Chondrocyte (in vitro differentiated cells): ENCODE measurements at regions not wholly inside any gene's neighbourhood (a gene's known extent, or its start where the extent isn't known, plus 50 kb on each side); places are given as distances from the start of the nearest gene placed in this dataset.
A peak's percentile ranks its signal among the peaks of the same experiment; 100 is the strongest.
"Not testable (repeated sequence)": the region's sequence is repeated elsewhere in the genome, so short reads cannot be mapped to it uniquely, and the experiment has no call there.

Source experiments
- DNase-seq: peaks from one replicate; pipeline ENCODE4 v3.0.0; 2021; ENCODE audit warnings: mixed read lengths, low spot score
- H3K27ac Mint-ChIP-seq: one replicate; pipeline ENCODE4 v1.8.0; 2021; ENCODE audit warnings: mild to moderate bottlenecking, moderate library complexity, mixed read lengths; ENCODE audit not compliant: unreplicated experiment
- H3K27me3 Mint-ChIP-seq: 2 replicates; pipeline ENCODE4 v1.8.0; 2021; ENCODE audit warnings: low read depth, mixed read lengths
- H3K36me3 Mint-ChIP-seq: 2 replicates; pipeline ENCODE4 v1.8.0; 2021; ENCODE audit warnings: low read depth, mixed read lengths
- H3K4me1 Mint-ChIP-seq: 2 replicates; pipeline ENCODE4 v1.8.0; 2021; ENCODE audit warnings: low read depth, mild to moderate bottlenecking, mixed read lengths
- H3K4me3 Mint-ChIP-seq: one replicate; pipeline ENCODE4 v1.8.0; 2021; ENCODE audit warnings: mild to moderate bottlenecking, moderate library complexity, mixed read lengths; ENCODE audit not compliant: unreplicated experiment
- H3K9me3 Mint-ChIP-seq: 2 replicates; pipeline ENCODE4 v1.8.0; 2021; ENCODE audit warnings: low read depth, mixed read lengths
- CTCF ChIP-seq: fragments of 200-600 bp; sonication (generic); IDR thresholded peaks from 2 replicates; pipeline ENCODE4 v1.5.0; 2021; ENCODE audit warnings: antibody characterized with exemption, mild to moderate bottlenecking, moderate library complexity

GRCh38 chr6:76876922-76877553 is 586.3 kb downstream of the HTR1B start:
- DNase-seq: no peak
- Mint-ChIP-seq H3K9me3 (peaks cover 29% of the 10 kb centered on the region), H3K27me3 (peaks cover 11% of the 10 kb centered on the region), H3K4me3 (peak overlapping the region; percentile 81), H3K4me1 (peaks cover 4% of the 10 kb centered on the region), H3K36me3 (peaks cover 6% of the 10 kb centered on the region), H3K27ac (no peak overlapping the region)
- TF ChIP-seq CTCF: peak; percentile 80

DNA sequence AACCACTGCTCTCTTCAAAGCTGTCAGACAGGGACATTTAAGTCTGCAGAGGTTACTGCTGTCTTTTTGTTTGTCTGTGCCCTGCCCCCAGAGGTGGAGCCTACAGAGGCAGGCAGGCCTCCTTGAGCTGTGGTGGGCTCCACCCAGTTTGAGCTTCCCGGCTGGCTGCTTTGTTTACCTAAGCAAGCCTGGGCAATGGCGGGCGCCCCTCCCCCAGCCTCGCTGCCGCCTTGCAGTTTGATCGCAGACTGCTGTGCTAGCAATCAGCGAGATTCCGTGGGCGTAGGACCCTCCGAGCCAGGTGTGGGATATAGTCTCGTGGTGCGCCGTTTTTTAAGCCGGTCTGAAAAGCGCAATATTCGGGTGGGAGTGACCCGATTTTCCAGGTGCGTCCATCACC is 586.9 kb downstream of the HTR1B start:
- H3K27ac Mint-ChIP-seq, DNase-seq, H3K36me3 Mint-ChIP-seq, H3K4me1 Mint-ChIP-seq: not testable (repeated sequence)
- Mint-ChIP-seq H3K9me3 (peaks cover 28% of the 10 kb centered on the region), H3K4me3 (peak overlapping the region; percentile 81), H3K27me3 (peaks cover 11% of the 10 kb centered on the region)

DNA sequence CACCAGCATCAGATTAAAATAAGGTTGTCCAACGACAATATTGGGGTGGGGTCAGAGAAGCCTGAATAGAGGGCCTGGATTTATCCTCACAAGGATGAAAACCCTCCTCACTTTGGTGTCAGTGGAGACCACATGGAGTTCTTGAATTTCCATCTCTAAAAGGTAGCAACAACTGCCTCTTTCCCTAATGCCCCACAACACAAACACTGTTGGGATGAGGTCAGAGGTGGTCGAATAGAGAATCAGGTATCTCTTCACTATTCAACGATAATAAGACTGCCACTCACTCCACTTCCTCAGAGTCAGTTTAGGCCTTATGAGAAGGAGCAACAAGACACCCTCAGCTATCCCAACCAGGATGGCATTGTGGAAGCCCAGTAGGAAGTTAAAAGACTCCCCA is 596.1 kb downstream of the HTR1B start:
- Mint-ChIP-seq H3K4me1 (peaks cover 2% of the 10 kb centered on the region), H3K36me3 (no peaks in the 10 kb centered on the region), H3K27me3 (peaks cover 2% of the 10 kb centered on the region), H3K27ac (no peak overlapping the region), H3K9me3 (peaks cover 1% of the 10 kb centered on the region), H3K4me3 (no peak overlapping the region)
- no peak for DNase-seq
- TF ChIP-seq CTCF: no peak

DNA sequence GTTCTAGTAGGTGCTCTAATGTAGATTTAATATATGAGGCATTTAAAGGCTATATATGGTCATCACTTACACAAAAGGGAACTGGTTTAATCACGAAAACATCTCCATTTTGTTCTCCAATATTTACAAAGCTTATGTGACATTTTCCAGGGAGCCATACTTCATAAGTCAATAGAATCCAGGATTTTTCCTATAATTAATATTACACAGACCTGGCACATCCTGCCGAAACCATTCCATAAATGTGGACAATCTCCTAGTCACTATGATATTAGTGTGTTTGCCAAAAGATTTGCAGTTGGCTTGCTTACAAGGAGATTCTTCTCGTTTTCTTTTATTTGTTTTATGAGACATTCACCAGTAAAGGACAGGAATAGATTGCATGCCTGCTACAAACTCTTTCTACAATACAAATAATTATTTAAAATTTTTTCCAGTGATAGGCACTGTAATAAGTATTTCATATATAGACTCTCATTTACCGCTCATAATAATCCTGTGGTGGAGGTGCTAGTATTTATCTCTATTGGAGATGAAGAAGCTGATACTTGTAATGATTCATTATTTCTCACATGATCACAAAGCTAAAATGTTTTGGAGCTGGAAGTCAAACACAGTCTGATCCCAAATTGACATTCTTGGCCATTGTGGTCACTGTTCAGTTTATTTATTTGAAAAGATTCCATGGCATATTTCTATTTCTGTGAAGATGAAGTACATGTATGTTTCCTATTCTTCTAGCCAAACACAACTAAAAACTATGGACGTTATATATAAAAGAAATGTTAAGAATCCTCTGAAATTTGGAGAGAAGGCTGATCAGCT is 597.0 kb downstream of the HTR1B start:
- peaks cover 2% of the 10 kb centered on the region for H3K4me1 Mint-ChIP-seq
- no peaks in the 10 kb centered on the region for H3K36me3 Mint-ChIP-seq
- no peaks in the 10 kb centered on the region for H3K9me3 Mint-ChIP-seq
- H3K27me3 Mint-ChIP-seq: peaks cover 2% of the 10 kb centered on the region
- no peak for TF ChIP-seq CTCF
- peak overlapping the region; percentile 5 for H3K27ac Mint-ChIP-seq
- H3K4me3 Mint-ChIP-seq: no peak overlapping the region
- DNase-seq: no peak

GRCh38 chr6:76862936-76863335 is 600.4 kb downstream of the HTR1B start:
- DNase-seq: no peak
- TF ChIP-seq CTCF: no peak
- Mint-ChIP-seq H3K4me1 (peaks cover 2% of the 10 kb centered on the region), H3K27ac (no peak overlapping the region), H3K36me3 (no peaks in the 10 kb centered on the region), H3K9me3 (no peaks in the 10 kb centered on the region), H3K27me3 (peaks cover 2% of the 10 kb centered on the region), H3K4me3 (no peak overlapping the region)
